DND-41 (cell line): ENCODE measurements at regions not wholly inside any gene's neighbourhood (a gene's known extent, or its start where the extent isn't known, plus 50 kb on each side); places are given as distances from the start of the nearest gene placed in this dataset.

ENCODE experiments used
- CTCF ChIP-seq: IDR thresholded peaks from 2 replicates; pipeline ENCODE4 v1.5.1; 2012; ENCODE audit warnings: borderline replicate concordance, low read length, moderate library complexity, mild to moderate bottlenecking; ENCODE audit not compliant: poor library complexity, severe bottlenecking; ENCODE audit errors: extremely low read depth
- EZH2 ChIP-seq: IDR thresholded peaks from 3 replicates; pipeline ENCODE4 v1.6.1; 2012; ENCODE audit warnings: borderline replicate concordance, low read depth, mild to moderate bottlenecking, moderate library complexity, low read length, inconsistent platforms; ENCODE audit not compliant: severe bottlenecking

DNA sequence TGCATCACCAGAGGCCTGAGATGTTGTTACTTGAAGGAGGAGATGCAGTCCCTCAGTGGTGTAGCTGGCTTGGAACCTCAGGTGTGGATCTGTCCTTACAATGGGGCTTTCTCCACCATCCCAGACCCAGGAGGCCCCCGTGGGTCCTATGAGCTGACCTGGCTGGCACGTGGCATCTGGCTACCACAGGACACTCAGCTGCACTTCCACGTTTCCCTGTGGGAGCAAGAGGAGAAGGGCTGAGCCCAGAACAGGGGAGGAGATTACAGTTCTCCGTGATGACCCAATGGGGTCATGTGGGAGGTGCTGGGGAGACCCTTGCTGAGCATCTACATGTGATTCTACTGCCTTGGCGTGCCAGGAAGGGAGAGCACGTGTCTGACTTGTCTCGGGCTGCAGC is 1448.4 kb downstream of the TBC1D22A start:
- TF ChIP-seq CTCF (no peak), EZH2 (no peak)
